H1 (cell line): ENCODE measurements at regions not wholly inside any gene's neighbourhood (a gene's known extent, or its start where the extent isn't known, plus 50 kb on each side); places are given as distances from the start of the nearest gene placed in this dataset.

Experiments used
- EGR1 ChIP-seq: IDR thresholded peaks from 2 replicates; pipeline ENCODE4 v1.6.1; 2011; ENCODE audit warnings: low read depth, low read length, borderline replicate concordance
- RBBP5 ChIP-seq: IDR thresholded peaks from 2 replicates; pipeline ENCODE4 v1.7.1; 2012; ENCODE audit warnings: low read depth, mild to moderate bottlenecking, inconsistent platforms, low read length, moderate library complexity, borderline replicate concordance

GRCh38 chr7:142606081-142606480 is 143.2 kb upstream of the PRSS1 start (continued):
- TF ChIP-seq EGR1 (no peak), RBBP5 (no peak)
